CD4-positive, alpha-beta T cell treated with Interferon alpha-2 for 1 hour (primary cell): ENCODE measurements at regions not wholly inside any gene's neighbourhood (a gene's known extent, or its start where the extent isn't known, plus 50 kb on each side); places are given as distances from the start of the nearest gene placed in this dataset.

Source experiments
- DNase-seq, 2 donors: peaks; one replicate each; pipeline ENCODE4 v3.0.0-alpha.2; 2020 to 2022

DNA sequence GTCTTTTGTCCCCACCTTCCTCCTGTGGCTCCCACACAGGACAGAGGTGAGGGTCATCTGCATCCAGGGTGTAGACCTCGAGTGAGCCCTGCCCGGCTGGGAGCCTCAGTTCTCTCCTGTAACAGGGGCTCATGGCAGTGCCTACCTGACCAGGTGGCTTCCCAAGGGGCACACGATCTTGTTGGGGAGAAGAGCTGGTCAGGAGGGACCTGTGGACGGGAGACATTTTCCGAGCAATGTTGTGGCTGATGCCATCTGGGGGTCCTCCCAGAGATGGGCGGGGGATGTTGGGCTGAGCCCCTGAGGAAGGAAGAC is 51.9 kb downstream of the CEBPB start:
- no peak for DNase-seq

DNA sequence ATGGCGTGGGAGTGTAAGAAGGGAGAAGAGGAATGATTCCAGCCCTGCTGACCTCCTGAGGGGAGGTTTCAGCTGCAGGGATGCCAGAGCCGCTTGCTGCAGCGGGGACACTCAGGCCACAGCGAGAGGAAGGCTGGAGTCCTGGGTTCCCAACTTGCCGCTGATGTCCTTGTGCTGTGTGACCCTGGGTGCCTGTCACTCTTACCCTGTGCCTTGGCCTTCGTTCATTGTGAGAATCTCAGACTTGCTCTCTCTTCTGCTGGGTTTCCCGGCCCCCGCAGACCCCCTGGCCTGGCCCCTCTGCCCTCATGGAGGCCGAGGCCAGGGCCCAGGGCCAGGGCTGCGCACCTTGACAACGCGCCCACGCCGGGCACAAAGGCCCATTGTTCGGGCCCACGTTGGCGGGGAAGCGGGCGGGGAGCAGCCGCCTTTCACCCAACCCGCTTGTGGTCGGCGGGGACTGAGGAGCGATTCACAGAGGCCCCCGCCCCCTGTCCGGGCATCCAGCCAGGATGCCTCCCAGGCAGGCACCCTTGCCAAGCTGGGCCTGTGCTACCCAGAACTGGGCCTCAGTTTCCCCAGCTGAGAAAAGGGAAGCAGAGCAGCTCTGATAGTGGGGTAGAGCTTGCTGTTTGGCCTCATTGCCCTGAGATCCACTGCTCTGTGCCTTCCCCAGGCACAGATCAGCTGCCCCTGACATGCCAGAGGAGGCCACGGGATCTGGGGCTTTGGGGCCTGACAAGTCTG is 52.4 kb downstream of the CEBPB start:
- no peak for DNase-seq

DNA sequence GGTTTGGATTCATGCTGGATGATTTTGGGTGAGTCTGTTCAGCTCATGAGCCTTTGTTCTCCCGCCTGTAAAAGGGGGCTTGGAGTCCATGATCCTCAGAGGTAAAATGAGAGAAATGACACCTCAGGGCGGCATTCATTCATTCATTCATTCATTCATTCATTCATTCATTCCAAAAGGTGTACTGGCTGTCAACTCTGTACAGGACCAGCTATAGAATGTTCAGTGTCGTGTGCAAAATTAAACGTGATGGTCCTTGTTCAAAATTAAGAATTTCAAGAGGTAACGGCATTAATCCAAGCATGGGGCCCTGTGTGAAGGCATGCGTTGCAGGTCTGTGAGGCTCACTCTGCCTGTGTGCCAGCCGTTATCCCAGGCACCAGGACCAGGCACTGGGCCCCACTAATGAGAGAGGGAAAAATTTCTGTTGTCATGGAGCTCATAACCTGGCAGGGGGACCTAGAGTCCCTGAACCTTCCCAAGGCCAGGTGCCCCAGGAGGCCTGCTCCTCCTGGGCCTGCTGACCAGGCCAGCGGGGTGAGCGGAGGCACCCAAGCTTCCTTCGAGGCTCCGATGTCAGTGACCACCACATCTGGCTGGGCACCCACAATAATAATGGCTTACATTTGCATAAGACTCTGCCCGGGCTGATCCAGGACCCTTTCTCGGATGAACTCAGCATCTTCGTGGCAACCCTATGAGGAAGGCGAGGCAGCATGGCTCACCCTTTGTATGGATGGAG is 53.2 kb downstream of the CEBPB start:
- DNase-seq, result no peak

GRCh38 chr20:50244352-50245149 is 53.9 kb downstream of the CEBPB start:
- no peak for DNase-seq

DNA sequence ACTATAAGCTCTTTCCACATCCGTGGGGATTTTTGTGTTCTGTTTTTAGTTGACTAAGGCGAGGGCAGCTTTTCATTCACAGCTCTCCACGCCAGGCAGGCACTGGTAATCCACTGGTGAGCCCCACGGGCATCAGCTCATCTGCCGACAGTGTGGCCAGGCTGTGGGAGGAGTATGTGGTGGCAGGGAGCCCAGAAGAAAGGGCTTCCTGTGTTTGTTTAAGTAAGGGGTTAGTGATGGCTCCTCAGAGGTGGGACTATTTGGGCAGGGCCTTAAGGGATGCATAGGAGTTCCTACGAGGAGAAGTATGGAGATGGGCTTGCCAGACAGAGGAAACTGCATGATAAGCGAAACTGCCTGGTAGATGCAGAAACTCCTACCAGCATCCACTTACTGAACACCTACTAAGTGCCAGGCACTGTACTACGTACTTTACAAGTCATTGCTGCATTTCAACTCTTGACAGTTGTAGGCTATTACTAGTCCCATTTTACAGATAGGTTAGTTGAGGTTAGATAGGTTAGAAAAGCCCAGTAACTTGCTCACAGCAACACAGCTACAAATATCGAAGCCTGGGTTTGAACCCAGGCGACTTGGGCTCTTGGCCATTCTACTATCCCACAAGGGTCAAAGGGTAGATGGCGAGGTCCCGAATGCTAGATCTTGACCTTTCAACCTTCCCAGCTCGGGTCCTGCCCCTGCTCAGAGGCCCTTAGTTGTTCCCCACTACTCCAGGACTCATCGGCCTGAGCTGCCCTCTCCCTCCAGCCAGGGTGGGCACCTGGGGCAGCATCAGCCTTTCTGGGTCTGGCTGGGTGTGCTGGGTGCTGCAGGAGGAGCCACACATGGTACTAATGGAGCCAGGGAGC is 55.1 kb downstream of the CEBPB start:
- DNase-seq, result no peak

GRCh38 chr20:50246367-50247195 is 56.0 kb downstream of the CEBPB start:
- DNase-seq, result no peak

- DNase-seq, result no peak
Observed at GRCh38 chr20:50247196-50248094, 56.8 kb downstream of the CEBPB start.

- no peak for DNase-seq
Observed at GRCh38 chr20:50248104-50248641, 57.5 kb downstream of the CEBPB start.

DNA sequence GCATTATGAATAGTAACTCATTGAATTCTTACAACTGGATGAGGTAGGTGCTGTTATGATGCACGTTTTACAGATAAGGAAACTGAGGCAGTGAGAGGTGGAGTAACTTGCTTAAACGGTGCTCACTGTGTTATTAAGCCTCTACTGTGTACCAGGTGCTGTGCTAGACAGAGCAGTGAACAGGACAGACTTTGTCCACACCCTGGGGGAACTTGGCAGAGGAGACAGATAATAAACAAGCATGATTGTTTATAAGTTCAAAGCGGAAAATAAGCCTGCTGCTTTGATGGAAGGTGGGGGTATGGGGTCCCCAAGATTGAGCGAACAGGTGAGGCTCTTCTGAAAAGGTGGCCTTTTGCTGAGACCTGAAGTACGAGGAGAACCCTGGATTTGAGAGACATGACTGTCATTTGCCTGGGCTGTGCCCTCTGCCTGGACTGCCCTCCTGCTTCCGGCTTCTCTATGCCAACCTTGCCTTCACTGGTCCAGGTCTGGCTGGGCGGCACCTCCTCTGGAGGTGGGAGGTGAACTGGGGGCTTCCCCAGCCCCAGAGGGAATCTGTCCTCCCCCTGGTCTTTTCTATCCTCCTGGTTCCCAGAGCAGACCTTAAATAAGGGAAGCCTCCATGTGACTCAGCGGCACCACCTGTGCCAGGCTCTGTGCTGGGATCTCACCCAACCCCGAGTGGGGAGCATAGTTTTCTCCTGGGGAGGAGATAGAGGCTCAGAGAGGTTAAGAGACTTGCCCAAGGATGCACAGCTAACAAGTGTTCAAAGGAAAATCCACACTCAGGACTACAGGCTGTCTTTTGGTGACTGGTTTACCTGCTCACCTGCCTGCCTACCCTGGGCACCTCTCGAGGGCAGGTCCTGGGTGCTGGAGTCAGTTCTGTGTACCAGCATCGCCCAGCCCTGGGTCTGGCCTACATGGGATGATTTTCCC is 59.1 kb downstream of the CEBPB start:
- no peak for DNase-seq

- no peak for DNase-seq
Observed at GRCh38 chr20:50250679-50251382, 60.2 kb downstream of the CEBPB start.

- no peak for DNase-seq
Observed at GRCh38 chr20:50251383-50251748, 60.7 kb downstream of the CEBPB start.

- DNase-seq, result no peak
Observed at GRCh38 chr20:50251992-50252511, 61.4 kb downstream of the CEBPB start.

- no peak for DNase-seq
Observed at GRCh38 chr20:50252701-50253100, 62.1 kb downstream of the CEBPB start.

DNA sequence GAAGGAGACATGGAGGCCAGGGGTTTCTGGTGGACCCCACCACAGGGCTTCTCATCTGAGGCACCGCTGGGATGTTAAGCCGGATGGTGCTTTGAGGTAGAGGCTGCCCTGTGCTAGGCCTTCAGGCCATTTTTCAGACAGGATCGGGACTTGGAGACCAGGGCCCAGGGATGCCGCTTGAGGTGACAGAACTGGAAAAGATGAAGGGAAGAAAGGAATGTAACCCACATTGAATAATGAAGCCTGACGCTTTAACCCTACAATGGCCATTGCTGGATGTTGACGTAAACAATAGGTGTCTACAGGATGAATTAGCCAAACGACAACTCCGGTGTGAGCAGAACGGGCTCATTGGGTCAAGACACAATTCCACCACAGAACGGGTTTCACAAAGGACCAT is 62.5 kb downstream of the CEBPB start:
- no peak for DNase-seq

DNA sequence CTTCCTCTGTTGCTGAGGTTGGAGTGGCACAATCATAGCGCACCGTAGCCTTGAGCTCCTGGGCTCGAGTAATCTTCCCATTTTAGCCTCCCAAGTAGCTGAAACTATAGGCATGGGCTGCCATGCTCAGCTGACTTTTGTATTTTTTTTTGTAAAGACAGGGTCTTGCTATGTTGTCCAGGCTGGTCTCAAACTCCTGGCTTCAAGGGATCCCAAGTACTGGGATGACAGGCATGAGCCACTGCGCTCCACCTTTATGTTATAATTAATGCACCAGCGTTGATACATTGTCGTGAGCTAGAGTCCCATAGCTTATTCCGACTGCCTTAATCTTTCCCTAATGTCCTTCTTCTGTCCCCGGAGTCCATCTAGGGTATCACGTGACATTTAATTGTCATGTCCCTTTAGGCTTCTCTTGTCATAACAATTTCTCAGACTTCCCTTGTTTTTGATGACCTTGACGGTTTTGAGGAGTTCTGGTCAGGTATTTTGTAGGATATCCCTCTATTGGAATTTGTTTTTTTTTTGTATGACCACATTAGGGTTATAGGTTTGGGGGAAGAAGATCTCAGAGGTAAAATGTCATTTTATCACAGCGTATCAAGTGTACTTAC is 63.9 kb downstream of the CEBPB start:
- no peak for DNase-seq

DNA sequence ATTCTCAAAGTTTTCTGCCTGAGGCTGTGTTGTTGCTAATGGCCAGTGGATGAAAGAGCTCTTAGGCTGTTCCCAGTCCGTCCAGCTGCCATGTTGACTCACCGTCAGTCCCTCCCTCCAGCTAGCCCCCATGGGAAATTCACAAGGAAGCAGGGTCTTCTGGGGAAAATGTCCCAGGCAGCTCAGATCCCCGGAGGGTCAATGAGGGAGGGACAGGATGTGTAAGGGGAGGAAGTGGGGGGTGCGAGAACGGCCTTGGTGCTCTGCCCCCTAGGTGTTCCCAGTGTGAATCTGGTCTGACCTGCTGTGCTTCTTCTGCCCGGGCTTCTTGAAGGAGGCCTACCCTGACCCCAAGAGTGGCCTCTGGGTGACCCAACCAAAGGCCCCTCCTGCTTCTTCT is 65.9 kb downstream of the CEBPB start:
- DNase-seq, result no peak

- DNase-seq, result no peak
Observed at GRCh38 chr20:50257860-50258259, 67.2 kb downstream of the CEBPB start.
